ENCODE measurements at regions not wholly inside any gene's neighbourhood (a gene's known extent, or its start where the extent isn't known, plus 50 kb on each side); places are given as distances from the start of the nearest gene placed in this dataset.

DNA sequence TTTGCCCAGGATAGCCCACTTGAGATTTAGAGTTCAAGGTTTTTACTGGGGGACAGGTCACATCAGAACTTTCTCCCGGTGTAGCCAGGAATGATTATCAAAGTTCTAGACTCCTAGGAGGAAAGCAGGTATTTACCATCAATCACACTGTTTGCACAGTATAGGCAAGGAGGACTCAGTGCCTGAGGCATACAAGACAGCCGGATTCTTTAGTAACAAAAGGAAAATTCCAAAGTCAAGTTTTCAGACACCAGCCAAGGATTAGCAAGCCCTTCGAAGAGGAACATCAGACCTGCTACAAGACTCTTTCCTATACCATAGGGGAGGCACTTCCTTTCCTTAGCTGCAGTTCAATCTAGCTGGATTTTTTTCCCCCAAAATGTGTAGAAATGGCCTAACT is 197.8 kb upstream of the USP25 start:
- DNase-seq (ENCODE audit: low read depth) = no peak

DNA sequence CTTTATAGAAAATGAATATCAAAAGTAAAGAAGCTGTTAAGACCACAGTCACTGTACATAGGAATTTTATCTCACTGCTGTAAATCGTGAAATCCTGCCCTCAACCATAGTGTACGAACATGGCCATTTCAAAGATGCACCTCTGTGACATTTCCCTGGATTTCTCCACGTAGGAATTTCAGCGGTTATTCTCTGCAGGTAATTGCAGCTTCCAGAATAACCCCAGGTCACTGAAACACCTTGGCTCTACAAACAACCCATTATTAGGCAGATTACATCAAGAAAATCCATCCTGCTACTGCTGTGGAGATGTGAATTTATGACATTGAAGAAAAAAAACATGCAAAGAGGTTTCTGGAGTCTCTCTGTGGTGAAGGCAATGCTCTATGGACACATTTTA is 196.2 kb upstream of the USP25 start:
- DNase-seq (ENCODE audit: low read depth) = no peak

DNA sequence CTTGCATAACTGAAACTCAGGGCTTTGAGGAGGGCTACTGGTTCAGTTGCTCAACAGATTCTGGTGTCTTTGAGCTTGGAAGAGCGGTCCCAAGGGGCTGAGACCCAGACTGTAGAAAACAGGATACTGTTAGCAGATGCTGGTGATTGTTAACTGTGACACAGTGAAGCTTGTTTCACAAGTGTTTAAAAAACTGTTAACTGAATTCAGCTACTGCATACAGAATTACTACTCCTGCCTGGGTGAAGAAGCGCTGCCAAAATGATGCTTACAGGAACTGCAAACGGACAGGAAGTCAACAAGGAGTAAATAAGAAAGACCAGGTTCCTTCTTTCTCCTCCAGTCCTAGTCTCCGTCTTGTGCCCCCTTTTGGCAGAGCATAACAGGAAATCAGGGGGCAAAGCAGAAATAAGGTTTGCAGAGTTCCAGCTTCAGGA is 195.3 kb upstream of the USP25 start:
- DNase-seq (ENCODE audit: low read depth) = no peak

DNA sequence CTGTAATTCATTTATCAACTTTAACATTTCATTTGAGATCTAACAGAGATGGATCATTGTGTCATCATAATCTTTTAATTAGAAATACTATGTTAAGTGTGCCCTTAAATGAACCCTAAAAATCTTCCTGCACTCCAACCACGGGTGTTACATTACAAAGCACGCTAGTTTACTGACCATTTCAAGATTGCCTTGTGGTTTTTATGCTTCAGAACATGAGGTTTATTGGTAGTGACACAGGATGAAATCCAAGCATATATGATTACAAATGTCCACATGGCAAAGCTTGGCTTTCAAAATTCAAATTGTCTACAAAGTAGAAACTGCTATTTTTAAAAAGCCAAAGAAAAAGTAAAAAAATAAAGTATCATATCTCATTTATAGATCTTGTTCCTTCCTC is 190.4 kb upstream of the USP25 start:
- DNase-seq (ENCODE audit: low read depth) = no peak

DNA sequence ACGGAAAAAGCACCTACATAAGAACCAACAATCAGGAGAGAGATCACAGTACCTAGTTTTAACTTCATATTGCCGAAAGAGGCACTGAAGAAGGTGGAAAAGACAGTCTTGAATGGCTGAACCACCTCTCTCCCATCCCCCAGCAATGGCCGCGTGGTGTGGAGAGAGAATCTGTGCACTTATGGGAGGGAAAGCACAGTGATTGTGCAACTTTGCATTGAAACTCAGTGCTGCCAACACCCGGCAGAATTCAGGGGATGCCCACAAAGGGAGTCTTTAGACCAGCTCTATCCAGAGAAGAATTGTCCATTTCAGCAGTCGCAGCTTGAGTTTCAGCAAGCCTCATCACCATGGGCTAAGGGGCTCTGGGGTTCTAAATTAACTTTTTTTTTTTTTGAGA is 186.3 kb upstream of the USP25 start:
- no peak for DNase-seq (ENCODE audit: low read depth)

DNA sequence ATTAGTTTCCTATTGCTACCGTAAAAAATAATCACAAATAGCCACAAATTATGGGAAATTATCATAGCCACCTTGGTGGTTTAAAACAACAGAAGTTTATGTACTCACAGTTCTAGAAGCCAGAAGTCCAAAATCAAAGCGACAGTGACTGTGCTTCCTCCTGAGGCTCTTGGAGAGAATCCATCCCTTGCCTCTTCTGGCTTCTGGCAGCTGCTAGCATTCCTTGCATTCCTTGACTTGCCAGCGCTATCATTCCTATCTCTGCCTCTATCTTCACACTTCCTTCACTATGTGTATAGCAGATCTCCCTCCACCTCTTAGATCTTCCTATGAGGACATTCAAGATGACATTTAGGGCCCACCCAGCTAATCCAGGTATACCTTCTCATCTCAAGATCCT is 180.1 kb upstream of the USP25 start:
- DNase-seq (ENCODE audit: low read depth) = peak; percentile 31

DNA sequence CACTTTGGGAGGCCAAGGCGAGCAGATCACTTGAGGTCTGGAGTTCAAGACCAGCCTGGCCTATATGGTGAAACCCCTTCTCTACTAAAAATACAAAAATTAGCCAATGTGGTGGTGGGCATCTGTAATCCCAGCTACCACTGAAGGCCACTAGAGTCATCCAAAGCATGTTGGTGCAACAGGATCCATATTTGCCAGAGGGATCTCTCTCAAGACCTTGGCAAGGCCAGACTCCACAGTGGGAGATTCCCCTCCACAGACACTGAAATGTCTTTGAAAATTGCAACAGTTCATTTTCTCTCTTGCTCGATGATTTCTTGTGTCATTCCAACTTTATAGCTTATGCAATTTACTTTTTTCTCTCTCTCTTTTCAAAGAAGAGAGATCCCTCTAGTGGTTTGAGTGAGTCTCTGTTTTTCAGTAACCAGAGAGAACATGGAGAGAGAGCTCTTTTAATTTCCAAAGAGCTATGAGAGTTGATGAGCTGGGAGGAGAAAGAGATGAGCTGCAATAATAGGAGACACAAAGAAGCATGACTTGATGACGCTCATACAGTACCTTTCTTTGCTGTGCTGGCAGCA is 176.8 kb upstream of the USP25 start:
- DNase-seq (ENCODE audit: low read depth) = peak; percentile 55

DNA sequence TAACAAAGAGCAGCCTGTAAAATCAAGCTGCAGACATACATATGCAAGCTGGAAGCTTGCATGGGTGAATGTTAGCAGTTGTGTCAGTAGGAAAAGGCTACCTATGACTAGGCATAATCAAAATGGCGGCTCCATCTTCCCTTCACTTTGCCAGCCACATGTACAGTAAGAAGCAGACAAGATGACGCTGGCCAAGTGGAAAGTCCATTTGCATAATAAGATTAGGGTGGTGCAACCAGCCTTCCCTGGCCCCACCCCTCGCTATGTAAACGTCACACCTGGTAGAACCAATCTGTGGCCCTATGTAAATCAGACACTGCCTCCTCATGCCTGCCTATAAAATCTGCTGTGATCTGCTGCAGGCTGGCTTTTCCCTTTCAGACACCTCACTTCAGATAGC is 171.9 kb upstream of the USP25 start:
- DNase-seq (ENCODE audit: low read depth) = no peak

DNA sequence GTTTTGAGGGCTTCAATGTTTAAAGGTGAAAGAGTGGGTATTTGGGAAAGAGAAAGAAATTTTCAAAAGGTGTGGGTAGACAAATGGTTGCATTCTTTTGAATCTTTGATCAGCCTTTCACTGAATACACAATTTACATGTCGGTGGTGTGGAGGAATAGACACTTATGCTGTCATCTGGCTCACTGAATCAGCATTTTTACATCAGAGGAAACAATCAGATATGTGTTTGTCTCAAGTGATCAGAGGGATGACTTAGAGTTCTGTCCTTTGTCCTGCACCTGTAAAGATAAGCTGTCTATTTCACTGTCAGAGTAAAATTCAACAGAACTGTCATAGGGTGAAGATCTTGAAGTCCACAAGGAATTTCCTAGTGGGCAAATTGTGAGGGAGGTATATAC is 170.9 kb upstream of the USP25 start:
- no peak for DNase-seq (ENCODE audit: low read depth)

DNA sequence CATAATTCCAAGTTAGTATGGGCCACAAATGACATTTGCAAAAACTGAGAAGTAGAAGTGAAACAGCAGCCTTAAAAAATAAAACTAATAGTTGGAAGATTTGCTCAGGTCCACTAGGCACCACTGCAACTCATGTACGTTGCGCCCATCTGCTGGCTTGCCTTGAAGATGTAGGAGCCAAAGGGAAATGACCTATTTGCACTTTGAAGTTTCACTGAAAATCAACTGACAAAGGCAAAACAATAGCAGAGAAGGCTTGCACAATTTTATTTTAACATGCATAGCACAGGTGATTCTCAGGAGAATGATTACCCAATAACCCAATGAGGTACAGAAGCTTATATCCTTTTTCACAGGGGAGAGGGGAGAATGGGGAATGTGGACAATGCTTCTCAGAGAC is 170.1 kb upstream of the USP25 start:
- no peak for DNase-seq (ENCODE audit: low read depth)

DNA sequence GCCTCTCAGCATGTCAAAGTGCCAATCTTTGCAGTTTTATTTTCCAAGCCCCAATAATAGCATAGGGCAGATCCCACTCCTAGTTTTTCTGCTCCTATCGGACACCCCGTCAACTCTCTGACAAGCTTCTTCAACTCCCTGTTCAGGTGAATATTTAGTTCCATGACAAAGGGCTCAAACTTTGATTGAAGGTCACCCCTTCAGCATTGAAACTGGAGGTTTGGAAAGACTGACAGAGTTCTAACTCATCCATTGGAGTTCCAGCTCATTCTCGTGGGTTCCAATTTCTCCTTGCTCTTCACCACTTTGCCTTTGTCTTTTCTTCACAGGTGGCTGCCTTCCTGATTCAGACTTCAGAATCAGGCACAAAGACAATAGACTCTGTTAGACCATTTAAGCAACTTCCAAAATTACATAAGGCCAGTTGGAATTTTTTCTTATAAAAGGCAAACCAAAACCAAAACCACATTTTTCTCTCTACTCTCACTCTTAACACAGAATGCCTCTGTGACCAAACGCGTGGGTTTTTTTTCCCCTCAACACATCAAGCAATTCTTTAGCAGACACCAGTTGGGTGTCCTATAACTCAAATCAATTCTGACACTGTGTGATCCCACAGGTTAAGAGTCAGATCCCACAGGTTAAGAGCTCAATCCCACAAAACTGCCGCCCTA is 169.3 kb upstream of the USP25 start:
- DNase-seq (ENCODE audit: low read depth) = no peak

DNA sequence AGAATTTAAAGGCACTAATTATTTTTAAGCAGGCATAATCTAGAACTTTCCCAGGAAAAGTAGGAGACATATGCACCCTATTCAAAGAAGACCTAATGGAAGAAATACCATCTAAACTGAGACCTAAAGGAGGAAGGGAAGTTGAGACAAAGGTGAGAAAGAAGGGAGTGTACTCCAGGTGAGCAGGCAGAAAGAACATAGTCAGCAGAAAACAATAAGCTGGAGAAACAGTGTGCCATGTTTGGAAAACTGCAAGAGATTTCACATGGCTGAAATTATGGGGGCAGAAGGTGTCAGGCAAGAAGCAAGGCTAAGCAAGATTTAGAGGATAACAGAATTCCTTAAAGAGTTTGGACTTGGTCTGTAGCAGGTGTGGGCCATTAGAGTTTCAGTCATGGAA is 167.0 kb upstream of the USP25 start:
- DNase-seq (ENCODE audit: low read depth) = no peak

DNA sequence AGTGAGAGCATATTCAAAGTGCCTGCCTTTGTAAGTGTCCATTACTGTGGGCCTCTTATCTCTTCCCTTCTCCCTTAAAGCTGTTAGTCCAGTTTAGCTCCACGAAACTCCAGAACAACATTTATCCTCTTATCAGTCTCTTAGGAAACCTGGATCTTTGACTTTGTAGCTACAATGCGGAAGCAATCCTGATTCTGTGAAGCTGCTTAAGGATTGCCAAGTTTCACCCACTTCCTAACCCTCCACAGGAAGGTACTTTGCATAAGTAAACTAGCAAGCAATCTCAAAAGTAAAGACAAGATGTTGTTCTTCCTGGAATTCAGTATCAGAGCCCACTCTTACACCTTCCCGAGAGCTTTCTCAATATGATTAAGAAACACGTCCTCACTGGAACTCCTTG is 164.9 kb upstream of the USP25 start:
- peak; percentile 43 for DNase-seq (ENCODE audit: low read depth)

DNA sequence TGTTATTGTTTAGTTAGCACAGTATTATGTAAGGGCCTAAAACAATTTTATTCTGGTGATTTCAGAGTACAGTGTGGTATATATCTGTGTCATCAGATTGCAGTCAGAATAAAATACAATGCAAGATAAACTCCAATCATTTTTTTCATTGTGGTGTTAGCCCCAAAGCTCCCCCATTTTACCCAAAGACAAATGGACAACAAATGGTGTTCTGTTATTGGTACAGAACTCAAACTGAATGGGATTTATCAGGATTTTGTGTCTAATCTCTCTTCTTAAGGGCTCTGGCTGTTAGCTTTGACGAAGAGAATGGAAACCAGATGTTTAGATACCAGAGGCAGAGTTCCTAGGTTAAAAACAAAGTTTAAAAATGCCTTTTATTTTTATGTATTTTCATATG is 163.1 kb upstream of the USP25 start:
- DNase-seq (ENCODE audit: low read depth) = no peak

DNA sequence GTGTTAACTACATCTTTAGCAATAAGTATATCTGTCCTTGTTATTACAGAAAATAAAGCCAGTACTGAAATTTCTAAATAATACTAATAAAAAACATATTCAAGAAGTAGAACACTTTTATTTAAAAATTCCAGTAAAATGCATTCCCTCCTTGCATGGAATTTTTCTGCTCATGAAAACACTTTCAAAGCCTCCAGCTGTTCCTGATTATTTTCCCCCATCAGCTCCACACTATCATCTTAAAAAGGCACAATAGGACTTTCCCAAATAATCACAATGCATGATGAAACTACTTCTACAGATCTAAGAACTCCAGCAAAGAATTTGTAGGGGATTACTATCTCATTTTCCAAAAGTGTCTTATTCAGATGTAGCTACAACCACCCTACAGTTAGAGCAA is 162.6 kb upstream of the USP25 start:
- DNase-seq (ENCODE audit: low read depth) = no peak

DNA sequence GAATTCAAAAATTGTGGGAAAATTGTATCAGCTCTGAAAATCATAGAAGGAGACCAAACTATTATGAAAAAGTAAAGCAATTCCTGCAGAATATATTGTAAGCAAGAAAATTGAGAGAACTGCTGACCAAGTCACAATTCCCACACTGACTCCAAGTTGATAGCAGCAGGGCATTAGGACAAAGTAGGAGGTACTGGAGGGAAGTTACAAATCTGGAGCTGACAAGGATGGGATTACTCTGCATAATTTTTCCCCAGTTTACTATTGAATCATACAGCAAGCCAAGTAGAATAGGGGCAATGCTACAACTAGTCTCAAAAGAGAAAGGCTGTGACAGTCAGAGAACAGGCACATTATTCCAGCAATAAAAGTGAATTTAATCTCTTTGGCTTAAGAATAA is 161.3 kb upstream of the USP25 start:
- DNase-seq (ENCODE audit: low read depth) = no peak

DNA sequence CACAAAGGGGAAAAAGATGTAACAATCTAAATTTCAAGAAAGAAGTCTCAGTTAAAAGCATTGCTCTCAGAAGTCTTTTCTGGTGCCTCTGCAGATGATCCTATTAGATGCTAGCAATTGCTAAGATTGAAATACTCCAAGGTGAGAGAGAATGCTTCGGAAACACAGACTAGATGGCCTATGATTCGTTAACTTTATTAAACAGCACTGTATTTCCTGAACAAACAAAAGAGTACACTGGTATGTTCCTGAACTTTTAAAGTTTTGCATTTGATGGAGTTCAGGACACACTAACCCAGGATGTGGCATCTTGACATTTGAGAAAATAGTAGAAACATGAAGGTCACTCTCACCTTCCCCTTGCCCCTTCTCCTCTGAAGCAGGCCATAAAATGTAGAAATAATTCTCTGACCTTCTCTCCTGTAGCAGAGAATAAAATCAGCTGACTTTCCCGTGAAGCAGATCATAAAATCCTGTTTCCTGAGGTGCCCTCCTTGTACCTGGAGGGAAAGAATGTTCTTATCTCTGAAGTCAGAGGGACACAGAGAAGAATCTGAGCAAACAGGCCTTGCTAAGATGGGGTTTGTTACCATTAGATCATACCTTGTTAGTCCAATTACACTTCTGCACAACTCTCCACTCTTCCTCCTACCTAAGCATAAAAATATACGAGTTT is 142.9 kb upstream of the USP25 start:
- no peak for DNase-seq (ENCODE audit: low read depth)

DNA sequence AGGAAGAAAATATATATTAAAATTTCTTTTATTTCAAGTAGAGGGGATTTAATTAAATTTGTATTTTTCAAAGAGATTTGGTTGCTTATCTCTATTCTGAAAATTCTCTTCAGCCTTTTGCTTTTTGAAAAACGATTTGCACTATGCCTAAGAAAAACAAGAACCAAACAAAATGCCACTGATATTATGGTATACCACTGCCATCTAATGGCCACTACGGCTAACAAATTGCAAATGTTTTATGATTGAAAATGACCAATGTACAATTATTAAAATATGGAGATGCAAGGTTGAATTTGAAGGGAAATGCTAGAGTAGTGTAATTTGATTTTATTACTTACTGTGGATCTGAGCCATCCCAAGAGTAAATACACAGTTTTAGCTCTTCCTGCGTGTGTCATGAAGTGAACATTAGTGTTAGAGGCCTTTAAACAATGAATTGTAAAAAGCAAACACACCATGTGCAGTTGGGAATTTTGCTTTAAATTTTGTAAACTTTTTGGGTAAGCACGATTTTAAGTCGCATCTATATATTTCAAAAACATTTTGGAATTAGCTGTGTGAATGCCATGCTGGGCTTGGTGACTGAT is 137.4 kb upstream of the USP25 start:
- DNase-seq (ENCODE audit: low read depth) = peak; percentile 59

DNA sequence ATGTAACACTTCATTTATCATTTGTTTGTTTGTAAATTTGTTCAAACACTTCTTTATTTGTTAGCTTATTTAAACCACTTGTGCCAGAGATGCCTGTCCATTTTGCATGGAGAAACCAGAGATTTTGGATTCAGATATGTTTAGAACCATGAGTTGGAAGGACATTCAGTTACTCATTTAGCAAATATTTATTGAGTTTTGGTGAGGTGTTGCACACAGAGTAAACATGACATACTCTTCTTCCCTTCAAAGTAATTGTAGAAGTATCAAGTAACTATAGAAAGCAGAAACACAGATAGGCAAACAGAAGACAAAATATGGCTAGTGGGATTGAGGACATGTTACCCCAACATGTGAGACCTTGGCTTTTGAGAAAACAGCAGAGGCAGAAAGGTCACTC is 136.8 kb upstream of the USP25 start:
- DNase-seq (ENCODE audit: low read depth) = no peak

DNA sequence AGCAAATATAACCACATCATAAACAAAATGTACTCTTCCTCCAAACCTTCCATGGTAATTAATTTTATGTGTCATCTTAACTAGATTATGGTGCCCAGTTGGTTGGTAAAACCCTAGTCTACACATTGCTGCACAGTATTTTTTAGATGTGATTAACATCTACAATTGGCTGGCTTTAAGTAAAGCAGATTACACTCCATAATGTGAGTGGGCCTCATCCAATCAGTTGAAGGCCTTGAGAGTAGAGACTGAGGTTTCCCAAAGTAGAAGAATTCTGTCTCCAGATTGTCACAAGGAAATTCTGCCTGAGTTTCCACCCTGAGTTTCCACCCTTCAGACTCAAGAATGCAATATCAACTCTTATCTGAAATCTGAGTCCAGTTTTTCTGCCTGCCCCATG is 128.4 kb upstream of the USP25 start:
- no peak for DNase-seq (ENCODE audit: low read depth)

DNA sequence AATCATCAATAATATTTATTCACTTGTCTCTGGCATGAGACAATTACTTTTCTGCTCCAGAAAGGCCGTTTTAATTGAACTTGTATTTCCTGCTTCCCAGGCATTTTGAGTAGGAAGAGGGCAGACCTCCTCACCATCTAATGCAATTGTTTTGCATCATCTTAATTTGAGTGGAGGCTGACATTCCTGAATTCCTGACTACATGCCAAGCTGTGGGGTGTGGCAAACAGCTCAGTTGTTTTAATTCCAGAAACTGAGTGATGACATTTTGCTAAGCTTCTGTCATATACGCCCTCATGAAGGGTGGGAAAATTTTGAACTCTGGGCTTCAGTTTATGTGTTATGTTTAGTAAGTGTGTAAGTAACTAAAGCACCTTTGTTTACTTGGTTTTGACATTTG is 125.4 kb upstream of the USP25 start:
- peak; percentile 80 for DNase-seq (ENCODE audit: low read depth)

DNA sequence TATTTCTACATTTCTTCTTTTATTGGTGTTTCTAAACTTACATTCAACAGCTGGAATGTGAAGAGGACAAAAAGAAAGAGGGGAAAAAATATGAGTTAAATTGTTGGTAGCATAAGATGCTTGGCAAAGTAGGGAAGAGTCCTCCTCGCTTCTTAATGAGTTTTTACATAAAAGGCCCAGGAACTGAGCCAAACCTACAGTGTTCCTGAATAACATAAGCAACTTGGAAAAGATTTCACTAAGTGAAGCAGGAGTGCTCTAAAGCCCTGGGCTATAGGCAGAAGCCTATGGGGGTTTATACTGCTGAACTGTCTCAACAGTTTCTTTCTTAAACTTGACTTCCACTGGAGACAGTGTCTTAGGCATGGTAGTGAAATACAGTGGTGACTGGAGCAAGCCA is 115.0 kb upstream of the USP25 start:
- no peak for DNase-seq (ENCODE audit: low read depth)

DNA sequence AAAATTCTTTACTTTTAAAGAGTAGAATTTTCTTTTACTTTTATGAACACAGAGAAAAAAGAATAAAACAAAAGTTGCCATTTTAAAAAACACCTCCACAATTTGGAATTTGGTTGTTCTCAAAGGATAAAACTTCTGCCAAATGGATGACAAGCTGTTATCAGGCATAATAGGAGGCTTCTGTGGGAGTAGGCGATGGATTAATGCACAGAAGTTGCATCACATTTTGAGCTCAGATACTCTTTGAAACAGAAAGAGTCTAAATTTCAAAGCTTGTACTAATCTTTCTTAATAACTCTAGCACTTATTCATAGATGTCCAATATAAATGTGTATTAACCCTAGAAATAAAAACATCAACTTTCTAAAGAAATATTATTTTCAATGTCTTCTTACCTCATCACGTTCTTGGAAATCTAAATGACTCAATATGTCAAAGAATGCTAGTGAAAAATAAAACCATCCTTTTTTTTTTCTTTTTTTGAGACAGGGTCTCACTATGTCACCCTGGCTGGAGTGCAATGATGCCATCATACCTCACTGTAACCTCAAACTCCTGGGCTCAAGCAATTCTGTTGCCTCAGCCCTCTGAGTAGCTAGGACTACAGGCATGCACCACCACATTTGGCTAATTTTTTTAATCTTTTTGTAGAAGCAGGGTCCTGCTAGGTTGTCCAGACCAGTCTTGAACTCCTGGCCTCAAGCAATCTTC is 112.8 kb upstream of the USP25 start:
- peak; percentile 91 for DNase-seq (ENCODE audit: low read depth)

Data from amniotic epithelial cell (primary cell).